ENCODE measurements at regions not wholly inside any gene's neighbourhood (a gene's known extent, or its start where the extent isn't known, plus 50 kb on each side); places are given as distances from the start of the nearest gene placed in this dataset.
"Not testable (repeated sequence)": the region's sequence is repeated elsewhere in the genome, so short reads cannot be mapped to it uniquely, and the experiment has no call there.

DNA sequence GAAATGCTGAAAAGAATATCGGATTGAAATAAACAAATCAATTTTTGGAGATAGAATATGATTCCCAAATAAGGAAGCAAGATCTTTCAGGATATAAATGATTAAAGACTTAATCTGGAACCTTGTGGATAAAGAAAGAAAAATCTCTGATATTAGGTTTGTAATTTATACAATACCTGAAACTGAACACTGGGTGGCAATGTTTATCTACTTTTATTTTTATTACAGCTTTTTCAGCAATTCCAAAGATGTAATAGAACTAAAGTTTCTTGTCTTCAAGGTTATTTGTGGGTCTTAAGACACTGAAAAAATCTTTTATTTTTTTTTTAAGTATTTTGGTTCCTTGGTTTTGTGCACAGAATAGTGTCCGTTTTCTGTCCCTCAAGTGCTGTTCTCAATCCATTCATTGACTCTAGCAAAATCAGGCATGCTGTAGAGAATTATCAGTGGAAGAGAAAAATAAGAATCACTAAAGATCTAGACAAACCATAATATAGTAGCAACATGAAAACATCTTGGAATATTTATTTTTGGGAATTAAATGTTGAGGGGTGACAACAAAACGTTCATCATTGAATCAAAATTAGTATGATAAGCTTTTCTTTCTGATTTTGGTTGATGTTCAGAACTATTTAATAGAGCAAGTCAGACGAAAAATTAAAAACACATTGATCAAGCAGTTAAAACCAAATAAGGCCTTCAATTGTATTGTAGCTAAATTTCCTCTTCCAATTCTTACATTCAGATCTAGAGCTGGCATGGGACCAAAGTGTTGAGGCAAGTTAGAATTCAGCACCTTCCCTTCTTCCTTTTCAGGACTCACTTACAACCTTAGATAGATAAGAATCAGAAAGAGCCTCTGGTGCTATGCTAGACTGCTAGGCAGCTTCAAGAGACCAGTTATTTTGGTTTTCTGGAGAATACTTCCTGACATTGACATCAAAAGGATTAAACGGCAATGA is 704.4 kb upstream of the PCDH20 start:
- Histone ChIP-seq H3K4me3 (no peak overlapping the region), H3K4me1 (peaks cover 9% of the 10 kb centered on the region), H3K27me3 (no peaks in the 10 kb centered on the region), H3K9ac (no peak overlapping the region), H3K9me3 (peaks cover 10% of the 10 kb centered on the region; the same call in 1 of the 2 replicates), H3K27ac (no peak overlapping the region), H3K4me2 (peak overlapping the region; percentile 22; the same call in 1 of the 2 replicates), H4K20me1 (no peaks in the 10 kb centered on the region), H3K36me3 (no peaks in the 10 kb centered on the region)
- TF ChIP-seq Cebpa-rat (IDR thresholded peaks at IDR 0.05): no peak

DNA sequence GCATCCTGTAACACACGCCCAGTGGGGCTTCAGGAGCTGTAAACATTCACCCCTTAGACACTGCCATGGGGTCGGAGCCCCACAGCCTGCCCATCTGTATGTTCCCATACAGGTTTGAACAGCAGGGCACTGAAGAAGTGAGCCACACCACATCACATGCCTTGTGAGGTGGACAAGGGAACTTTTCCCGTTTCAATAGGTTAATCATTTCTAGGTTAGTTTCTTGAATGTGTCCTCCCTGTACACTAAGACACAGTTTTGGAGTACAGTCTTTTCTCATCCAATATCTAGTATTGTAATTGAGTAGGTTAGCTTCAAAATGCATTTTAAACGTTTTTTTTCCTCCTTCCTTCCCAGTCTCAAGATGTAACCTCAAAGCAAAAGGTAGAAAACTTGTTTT is 700.2 kb upstream of the PCDH20 start:
- H3K4me2 ChIP-seq: no peak overlapping the region

DNA sequence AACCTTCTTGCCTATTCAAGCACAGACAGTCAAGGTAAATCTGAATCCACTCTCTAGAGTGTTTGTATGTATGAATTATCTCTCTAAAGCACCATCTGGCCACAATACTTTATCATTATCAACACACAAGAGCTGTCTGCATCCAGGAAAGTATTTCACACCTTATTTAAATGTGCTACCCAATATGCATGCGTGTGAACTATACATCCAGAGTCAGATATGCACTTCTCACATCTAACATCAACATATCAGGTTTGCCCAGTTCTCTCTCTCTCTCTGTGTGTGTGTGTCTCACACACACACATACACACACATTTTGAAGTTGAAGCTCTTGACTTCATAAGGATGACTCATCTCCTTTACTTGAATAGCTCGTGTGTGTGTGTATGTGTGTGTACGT is 697.5 kb upstream of the PCDH20 start:
- no peaks in the 10 kb centered on the region for H3K36me3 ChIP-seq
- no peak overlapping the region for H3K4me3 ChIP-seq
- H3K4me1 ChIP-seq: no peaks in the 10 kb centered on the region
- H3K4me2 ChIP-seq: no peak overlapping the region
- no peaks in the 10 kb centered on the region for H3K9me3 ChIP-seq
- no peak for TF ChIP-seq Cebpa-rat (IDR thresholded peaks at IDR 0.05)
- H3K27ac ChIP-seq: no peak overlapping the region
- H3K9ac ChIP-seq: no peak overlapping the region
- H3K27me3 ChIP-seq: no peaks in the 10 kb centered on the region
- H4K20me1 ChIP-seq: no peaks in the 10 kb centered on the region

More for the DNA sequence above, 700.2 kb upstream of the PCDH20 start:
- no peak overlapping the region for H3K4me3 ChIP-seq
- H3K4me1 ChIP-seq: peaks cover 9% of the 10 kb centered on the region
- H3K9me3 ChIP-seq: no peaks in the 10 kb centered on the region
- no peaks in the 10 kb centered on the region for H4K20me1 ChIP-seq
- no peak overlapping the region for H3K27ac ChIP-seq
- H3K27me3 ChIP-seq: no peaks in the 10 kb centered on the region
- H3K36me3 ChIP-seq: no peaks in the 10 kb centered on the region
- TF ChIP-seq Cebpa-rat (IDR thresholded peaks at IDR 0.05): no peak
- H3K9ac ChIP-seq: no peak overlapping the region

DNA sequence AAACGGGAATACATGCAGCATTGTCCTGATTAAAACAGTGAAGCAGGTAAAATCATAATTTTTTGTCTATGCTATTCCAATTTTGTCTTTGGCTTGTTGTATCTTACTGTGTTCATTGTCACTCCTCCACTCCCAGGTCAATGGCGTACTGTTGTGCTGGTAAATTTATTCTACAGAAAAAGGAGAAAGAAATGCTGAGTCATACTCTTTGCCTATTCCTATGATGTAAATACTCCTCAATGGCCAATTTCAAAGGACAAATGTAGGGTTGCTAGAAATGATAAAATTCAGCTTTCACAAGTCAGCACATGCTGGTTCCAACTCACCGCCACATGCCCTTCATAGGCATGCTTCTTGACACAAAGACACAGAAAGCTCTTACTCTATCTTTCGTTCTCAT is 694.4 kb upstream of the PCDH20 start:
- H3K27ac ChIP-seq: no peak overlapping the region
- no peaks in the 10 kb centered on the region for H3K4me1 ChIP-seq
- H4K20me1 ChIP-seq: no peaks in the 10 kb centered on the region
- TF ChIP-seq Cebpa-rat (IDR thresholded peaks at IDR 0.05): no peak
- H3K4me2 ChIP-seq: no peak overlapping the region
- H3K9ac ChIP-seq: no peak overlapping the region
- no peaks in the 10 kb centered on the region for H3K36me3 ChIP-seq
- H3K27me3 ChIP-seq: no peaks in the 10 kb centered on the region
- H3K4me3 ChIP-seq: no peak overlapping the region
- peaks cover 11% of the 10 kb centered on the region for H3K9me3 ChIP-seq

DNA sequence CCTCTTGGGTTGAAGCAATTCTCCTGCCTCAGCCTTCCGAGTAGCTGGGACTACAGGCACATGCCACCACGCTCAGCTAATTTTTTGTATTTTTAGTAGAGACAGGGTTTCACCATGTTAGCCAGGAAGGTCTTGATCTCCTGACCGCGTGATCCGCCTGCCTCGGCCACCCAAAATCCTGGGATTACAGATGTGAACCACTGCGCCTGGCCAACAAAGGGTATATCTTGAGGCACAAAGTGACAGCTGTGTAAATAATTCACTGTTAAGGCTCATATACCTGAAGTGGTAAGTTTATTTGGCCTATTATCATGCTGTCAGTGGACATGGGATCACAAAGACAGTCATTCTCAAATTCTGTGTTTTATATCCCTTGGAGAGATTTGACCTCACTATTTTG is 688.5 kb upstream of the PCDH20 start:
- not testable (repeated sequence) for H3K27ac ChIP-seq, H3K4me2 ChIP-seq, H4K20me1 ChIP-seq, H3K9ac ChIP-seq, H3K4me1 ChIP-seq, H3K36me3 ChIP-seq, H3K4me3 ChIP-seq, H3K27me3 ChIP-seq
- peaks cover 11% of the 10 kb centered on the region for H3K9me3 ChIP-seq

- Histone ChIP-seq H3K4me3 (no peak overlapping the region), H3K27ac (no peak overlapping the region), H3K4me1 (peaks cover 18% of the 10 kb centered on the region)
These were observed 681.0 kb upstream of the PCDH20 start for GRCh38 chr13:62096652-62097051.

GRCh38 chr13:62094932-62095331 is 679.3 kb upstream of the PCDH20 start:
- H3K27ac ChIP-seq: no peak overlapping the region
- peaks cover 18% of the 10 kb centered on the region for H3K4me1 ChIP-seq
- no peak overlapping the region for H3K9ac ChIP-seq
- no peaks in the 10 kb centered on the region for H4K20me1 ChIP-seq
- no peak overlapping the region for H3K4me2 ChIP-seq
- H3K4me3 ChIP-seq: no peak overlapping the region
- H3K27me3 ChIP-seq: no peaks in the 10 kb centered on the region
- H3K9me3 ChIP-seq: peaks cover 7% of the 10 kb centered on the region
- H3K36me3 ChIP-seq: no peaks in the 10 kb centered on the region
- TF ChIP-seq Cebpa-rat (IDR thresholded peaks at IDR 0.05): no peak

More at GRCh38 chr13:62096652-62097051, 681.0 kb upstream of the PCDH20 start:
- H3K9me3 ChIP-seq: peaks cover 7% of the 10 kb centered on the region
- no peak for TF ChIP-seq Cebpa-rat (IDR thresholded peaks at IDR 0.05)
- H3K4me2 ChIP-seq: no peak overlapping the region
- no peaks in the 10 kb centered on the region for H3K36me3 ChIP-seq
- H4K20me1 ChIP-seq: no peaks in the 10 kb centered on the region
- no peaks in the 10 kb centered on the region for H3K27me3 ChIP-seq
- H3K9ac ChIP-seq: no peak overlapping the region

DNA sequence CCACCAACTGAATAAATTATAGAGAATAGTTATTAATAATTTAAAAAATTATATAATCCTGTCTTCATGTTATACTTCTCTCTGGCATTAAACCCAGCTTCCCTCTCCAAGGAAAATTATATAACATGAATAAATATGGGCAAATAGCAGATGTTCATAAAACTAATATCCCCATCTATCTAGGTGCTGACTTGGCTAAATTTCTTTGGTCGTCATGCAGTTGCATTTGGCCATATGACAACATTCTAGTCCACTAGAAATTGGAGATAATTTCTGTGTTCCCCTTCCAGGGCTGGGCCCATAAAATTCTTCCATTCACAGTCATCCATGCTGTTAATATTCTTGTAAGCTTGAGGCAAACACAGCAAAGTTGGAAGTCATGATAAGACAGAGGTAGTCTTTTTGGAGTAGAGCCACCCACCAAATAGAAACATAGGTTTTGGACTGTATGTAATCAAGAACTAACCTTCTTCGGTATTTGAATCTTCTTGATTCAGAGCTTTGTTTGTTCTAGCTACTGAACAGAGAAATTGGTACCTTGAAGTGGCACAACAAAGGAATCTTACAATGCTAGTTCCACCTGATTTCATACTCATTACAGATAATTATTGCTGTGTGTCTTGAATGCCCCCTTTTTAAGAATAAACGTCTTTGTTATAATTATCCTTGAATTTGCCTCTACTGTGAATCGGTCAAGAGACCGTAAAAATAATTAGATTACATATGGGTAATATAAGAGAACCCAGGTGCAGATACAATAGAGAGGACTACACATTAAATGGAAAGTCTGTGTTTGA is 678.5 kb upstream of the PCDH20 start:
- Histone ChIP-seq H3K4me2 (no peak overlapping the region), H3K9me3 (peaks cover 7% of the 10 kb centered on the region), H3K9ac (no peak overlapping the region), H3K27me3 (no peaks in the 10 kb centered on the region), H3K27ac (no peak overlapping the region), H3K36me3 (no peaks in the 10 kb centered on the region), H3K4me3 (no peak overlapping the region), H3K4me1 (peaks cover 18% of the 10 kb centered on the region), H4K20me1 (no peaks in the 10 kb centered on the region)
- TF ChIP-seq Cebpa-rat (IDR thresholded peaks at IDR 0.05): no peak

GRCh38 chr13:62092949-62093348 is 677.3 kb upstream of the PCDH20 start:
- no peaks in the 10 kb centered on the region for H4K20me1 ChIP-seq
- no peaks in the 10 kb centered on the region for H3K27me3 ChIP-seq
- no peaks in the 10 kb centered on the region for H3K36me3 ChIP-seq
- H3K9me3 ChIP-seq: peaks cover 7% of the 10 kb centered on the region
- no peak overlapping the region for H3K4me3 ChIP-seq
- H3K4me2 ChIP-seq: 0 out of 2 replicates have a peak overlapping the region, but pooled peaks have one; percentile 31
- TF ChIP-seq Cebpa-rat (IDR thresholded peaks at IDR 0.05): no peak
- no peak overlapping the region for H3K9ac ChIP-seq
- H3K4me1 ChIP-seq: peaks cover 18% of the 10 kb centered on the region
- no peak overlapping the region for H3K27ac ChIP-seq

- Histone ChIP-seq H3K4me1 (peaks cover 18% of the 10 kb centered on the region), H3K36me3 (no peaks in the 10 kb centered on the region), H4K20me1 (no peaks in the 10 kb centered on the region), H3K4me3 (no peak overlapping the region), H3K27me3 (no peaks in the 10 kb centered on the region), H3K9ac (no peak overlapping the region), H3K4me2 (0 out of 2 replicates have a peak overlapping the region, but pooled peaks have one; percentile 31), H3K9me3 (peaks cover 7% of the 10 kb centered on the region), H3K27ac (no peak overlapping the region)
- TF ChIP-seq Cebpa-rat (IDR thresholded peaks at IDR 0.05): no peak
These were observed 676.9 kb upstream of the PCDH20 start for GRCh38 chr13:62092536-62092935.

All from BLaER1 (cell line).